ENCODE measurements at regions not wholly inside any gene's neighbourhood (a gene's known extent, or its start where the extent isn't known, plus 50 kb on each side); places are given as distances from the start of the nearest gene placed in this dataset.
A peak's percentile ranks its signal among the peaks of the same experiment; 100 is the strongest.

DNA sequence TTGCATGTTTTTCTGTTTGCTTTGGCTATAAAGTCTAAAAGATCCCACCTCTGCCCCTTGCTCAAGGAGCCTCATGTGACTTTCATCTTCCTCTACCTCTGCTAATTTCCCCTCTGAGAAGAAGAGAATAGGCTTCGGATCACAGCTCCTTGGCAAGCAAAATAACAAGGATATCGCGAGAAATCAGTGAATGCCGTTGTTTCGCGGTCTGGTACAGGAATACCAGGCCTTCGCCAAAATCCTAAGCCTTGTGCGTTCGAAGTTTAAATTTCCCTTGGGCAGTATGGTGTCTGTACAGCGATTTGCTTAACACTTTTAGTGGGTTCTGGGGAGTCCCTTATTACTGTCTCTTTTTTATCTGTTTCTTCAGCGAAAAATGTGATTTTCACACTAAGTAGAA lies 142.3 kb downstream of the IRF8 start:
- DNase-seq (ENCODE audit: low read depth), result no peak

DNA sequence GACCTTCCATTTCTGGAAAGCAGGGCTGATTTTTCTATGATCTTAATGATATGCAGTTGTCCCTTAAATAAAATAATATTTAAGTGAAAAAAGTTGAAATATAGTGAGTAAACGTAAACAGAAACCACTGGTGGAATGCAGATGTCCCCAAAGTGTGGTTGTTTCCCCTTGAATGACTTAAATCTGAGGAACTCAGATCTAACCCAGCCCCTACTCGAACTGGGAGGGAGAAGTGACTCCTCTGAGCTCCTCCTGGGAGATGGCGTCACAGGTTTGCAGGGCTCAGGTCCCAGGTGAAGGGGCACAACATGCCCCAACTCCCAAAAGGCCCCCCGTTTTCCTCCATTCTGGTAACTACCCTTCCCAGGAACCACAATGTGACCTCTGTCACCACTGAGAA lies 142.8 kb downstream of the IRF8 start:
- DNase-seq (ENCODE audit: low read depth), result no peak

DNA sequence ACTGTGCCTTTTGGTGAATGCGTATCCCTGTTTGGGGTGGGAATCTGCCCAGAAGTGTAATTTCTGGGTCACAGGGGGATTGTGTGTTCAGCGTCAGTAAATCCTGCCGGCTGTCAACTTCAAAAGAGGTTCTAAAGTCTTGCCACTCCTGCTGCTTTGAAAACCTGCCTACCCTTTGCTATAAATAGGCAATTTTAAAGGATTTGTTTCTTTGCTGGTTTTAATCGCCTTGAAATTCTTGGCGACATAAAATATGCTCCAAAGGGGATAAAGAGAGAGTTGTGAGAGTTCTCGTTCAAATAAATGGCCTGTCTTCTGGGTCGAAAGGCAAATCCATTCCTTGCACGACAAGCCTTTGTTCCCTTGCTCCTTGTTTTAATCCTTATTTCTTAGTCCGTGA lies 143.4 kb downstream of the IRF8 start:
- DNase-seq (ENCODE audit: low read depth), result no peak

DNA sequence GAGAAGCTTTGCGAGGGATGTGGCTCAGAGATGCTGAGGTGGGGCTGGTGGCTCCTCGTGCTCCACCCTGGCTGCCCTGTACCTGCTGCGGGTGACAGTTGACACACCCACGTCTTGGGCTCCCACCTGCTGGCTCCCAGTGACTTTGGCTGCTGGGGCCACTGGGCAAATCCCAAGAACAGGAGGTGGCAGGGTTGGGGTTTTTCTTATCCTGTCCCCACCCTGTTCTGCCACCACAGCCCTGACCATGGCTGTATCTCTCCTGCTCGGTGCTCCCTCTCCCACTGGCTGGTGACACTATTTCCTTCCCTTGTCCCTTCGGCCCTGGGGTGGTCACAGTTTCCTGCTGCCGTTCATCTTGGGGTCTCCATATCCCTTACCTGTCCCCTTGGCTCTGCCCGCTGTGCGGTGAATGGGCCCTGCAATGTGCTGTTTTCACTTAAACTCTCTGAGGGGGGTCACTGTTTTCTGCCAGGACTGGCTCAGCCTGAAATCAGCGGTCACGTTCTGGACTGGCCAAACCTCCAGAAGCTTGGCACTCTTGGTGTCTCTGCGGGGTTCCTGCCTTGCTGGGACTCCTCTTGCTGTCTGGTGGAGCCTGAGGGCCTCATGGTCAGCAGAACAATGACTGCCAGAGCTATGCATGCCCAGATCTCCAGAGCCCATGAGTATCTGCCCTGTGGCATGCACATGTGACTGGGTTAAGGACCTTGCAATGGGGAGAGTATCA lies 144.2 kb downstream of the IRF8 start:
- no peak for DNase-seq (ENCODE audit: low read depth)

DNA sequence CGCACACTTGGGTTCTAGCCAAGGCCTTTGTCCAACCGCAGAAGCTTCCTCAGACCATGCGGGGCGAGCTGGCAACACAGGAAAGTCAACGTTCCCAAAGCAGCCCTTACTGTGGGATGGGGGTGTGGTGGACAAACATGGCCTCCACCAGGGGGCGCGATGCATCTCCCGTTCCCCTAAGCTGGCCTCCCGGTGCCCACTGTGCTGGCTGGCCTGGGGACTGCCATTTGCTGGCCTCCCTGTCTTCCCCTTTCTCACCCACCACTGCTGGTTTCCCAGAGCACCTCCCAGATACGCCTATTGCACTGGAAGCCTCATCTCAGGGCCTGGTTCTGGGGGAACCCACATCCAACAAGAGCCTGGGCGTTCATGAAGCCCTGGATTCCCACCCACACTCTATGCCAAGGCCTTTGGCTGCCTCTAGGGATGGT lies 145.3 kb downstream of the IRF8 start:
- peak; percentile 18 for DNase-seq (ENCODE audit: low read depth)

DNA sequence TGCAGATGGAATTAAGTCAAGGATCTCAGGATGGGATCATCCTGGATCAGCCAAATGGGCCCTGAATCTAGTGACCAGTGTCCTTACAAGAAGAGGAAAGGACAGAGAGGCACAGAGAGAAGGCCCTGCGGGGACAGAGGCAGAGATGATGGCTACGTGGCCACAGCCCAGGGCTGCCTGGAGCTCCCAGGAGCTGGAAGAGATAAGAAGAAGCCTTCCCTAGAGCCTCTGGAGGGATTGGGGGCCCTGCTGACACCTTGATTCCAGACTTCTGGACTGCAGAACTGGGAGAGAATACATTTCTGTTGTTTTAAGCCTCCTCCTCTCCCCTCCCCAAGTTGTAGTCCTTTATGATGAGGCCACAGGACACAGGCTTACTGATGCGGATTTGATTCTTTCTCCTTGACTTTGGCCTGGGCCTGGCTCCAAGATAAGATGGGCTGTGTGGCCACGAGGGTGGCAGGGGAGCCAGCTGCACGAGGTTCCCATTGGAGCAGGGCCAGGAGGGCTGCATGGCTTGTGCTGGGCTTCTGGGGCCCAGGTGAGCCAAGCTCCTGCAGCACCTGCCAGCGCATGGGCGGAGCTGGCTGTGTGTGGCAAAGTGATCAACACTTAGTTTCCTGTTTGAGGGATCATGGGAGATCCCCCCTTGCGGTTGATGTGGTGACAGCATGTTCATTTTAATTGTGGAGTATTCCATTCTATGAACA lies 146.1 kb downstream of the IRF8 start:
- peak; percentile 22 for DNase-seq (ENCODE audit: low read depth)

DNA sequence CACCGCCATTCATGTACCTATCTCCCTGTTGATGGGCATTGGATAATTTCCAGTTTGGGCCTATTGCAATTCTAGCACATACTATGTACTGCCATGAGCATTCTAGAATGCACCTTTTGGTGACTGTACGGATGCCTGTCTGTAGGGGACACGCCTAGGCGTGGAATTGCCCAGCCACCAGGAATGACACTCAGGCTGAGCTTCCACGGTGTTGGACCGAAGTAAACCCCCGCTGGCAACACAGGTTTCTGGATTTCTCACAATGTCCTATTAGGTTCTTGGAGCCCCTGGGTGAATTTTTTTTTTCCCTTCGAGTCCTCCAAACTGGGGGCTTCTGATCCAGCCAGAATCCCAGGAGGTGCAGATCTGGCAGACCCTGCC lies 146.6 kb downstream of the IRF8 start:
- DNase-seq (ENCODE audit: low read depth), result no peak

DNA sequence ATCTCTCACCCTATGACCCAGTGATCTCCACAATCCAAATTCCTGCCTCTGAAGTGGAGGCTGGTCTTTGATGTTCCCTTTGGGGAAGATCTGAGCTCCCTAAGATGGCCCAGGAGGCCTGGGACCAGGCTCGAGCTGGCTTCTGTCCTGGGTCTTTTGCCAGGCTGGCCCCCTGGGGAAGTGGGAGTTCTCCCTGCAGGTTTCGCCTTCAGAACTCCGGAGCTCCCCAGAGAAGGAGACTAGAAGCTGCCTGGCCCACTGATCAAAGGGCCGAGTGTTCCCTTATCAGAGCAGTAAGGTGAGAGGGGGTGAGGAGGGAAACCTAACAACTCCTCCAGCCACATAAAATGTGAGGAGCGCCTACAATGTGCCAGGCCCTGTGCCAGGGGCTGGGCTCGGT lies 147.1 kb downstream of the IRF8 start:
- DNase-seq (ENCODE audit: low read depth), result no peak

DNA sequence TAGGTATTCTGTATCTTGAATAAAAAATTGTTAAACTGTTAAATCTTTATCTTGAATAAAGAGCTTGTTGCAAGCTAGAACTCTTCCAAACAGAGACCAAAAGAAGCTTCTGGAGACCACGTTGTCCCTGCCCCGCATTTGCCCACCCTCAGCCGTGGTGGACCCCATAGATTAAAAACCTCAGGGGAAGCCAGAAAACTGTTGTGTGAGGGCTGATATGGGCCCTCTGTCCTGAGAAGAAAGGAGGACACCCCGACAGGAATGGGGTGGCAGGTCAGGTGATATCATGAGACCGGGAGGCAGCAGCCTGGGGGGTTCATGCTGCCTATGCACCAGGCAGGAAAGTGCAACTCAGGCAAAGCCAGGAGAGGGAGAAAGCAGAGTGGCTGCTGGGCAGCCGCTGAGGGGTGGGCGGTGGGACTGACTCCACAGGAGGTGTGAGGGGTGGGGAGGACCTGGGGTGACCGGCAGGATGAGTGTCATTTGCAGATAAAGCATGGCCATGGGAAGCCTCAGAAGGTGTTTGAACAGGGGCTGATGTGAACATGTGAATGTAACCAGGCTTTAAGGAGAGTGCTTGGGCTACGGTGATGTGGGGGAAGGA lies 147.8 kb downstream of the IRF8 start:
- DNase-seq (ENCODE audit: low read depth), result no peak

DNA sequence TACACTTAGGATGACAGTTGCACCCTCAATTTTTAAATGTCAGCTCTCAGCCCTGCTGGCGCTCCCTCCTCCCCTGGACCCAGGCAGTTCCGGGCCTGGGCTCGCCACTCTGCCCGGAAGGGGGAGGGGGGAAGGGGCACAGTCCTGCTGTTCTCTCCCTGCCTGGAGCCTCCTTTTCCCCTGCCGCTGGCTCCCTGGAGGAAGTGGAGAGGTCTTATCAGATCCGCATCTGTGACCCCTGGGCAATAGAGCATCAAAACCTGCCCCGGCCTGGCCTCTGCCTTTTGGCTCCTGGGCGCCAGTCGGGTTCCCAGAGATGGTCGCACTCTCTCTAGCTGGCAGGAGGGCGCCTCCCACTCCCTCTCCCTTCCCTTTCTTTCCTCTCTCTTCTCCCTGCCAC lies 149.3 kb downstream of the IRF8 start:
- no peak for DNase-seq (ENCODE audit: low read depth)

DNA sequence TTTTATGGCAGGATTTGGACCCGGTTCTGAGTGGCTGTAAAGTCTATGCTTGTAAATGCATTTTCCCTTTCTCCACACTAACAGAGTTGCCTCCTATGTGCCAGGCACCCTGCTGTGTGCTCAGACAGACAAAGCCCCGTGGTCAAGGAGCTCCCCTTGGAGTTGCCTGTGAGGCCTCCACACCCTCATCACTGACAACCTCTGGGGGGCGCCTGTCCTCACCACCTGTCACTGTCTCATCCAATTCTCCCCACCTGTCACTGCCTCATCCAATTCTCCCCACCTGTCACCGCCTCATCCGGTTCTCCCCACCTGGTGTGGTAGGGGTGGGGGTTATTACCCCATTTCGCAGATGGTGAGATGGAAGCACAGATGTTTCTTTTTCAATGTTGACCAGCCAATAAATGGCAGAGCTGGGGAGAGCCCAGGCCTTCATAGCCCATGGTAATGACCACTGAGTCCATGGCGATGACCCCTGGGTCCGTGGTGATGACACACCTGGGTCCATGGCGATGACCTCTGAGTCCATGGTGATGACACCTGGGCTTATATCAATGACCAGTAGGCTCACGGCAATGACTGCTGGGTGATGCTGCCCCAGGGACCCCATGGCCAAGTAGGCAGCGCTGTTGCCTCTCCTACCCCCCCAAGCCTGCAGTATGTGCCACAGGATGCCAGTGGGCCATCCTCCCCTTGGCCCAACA lies 150.1 kb downstream of the IRF8 start:
- DNase-seq (ENCODE audit: low read depth), result no peak

DNA sequence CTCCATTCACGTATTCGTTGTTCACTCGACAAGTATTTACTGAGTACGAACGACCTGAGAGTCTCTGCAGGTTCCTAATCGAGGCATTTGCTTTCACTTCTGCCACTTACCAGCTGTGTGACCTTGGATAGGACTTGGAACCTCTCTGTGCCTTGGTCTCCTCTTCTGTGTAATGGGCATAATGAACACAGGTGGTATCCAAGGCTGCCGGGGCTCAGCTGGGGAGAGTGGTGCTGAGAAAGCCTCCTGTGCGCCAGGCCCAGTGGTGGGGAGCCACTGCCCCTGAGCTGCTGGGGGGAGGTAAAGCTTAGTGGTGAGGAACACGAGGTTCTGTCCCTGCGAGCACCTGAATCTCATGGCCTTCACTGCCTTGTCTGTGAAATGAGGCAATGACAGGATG lies 150.7 kb downstream of the IRF8 start:
- no peak for DNase-seq (ENCODE audit: low read depth)

DNA sequence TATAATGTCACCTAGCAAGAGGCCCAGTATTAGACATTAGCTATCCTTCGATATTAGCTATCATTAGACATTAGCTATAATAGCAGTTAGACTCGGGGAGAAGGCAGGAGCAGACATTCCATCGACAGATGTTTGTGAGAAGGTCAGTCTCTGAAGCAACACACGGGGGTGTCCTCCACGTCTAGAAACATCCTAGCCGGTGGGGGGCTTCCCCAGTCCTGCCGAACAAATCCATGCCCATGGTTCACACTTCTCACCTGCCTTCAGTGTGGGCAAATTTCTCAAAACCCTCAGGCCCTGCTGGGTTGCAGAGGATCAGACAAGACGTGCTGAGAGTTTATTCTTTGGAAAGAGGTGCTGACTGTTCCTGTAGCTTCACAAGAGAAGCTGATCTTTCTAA lies 151.1 kb downstream of the IRF8 start:
- no peak for DNase-seq (ENCODE audit: low read depth)

DNA sequence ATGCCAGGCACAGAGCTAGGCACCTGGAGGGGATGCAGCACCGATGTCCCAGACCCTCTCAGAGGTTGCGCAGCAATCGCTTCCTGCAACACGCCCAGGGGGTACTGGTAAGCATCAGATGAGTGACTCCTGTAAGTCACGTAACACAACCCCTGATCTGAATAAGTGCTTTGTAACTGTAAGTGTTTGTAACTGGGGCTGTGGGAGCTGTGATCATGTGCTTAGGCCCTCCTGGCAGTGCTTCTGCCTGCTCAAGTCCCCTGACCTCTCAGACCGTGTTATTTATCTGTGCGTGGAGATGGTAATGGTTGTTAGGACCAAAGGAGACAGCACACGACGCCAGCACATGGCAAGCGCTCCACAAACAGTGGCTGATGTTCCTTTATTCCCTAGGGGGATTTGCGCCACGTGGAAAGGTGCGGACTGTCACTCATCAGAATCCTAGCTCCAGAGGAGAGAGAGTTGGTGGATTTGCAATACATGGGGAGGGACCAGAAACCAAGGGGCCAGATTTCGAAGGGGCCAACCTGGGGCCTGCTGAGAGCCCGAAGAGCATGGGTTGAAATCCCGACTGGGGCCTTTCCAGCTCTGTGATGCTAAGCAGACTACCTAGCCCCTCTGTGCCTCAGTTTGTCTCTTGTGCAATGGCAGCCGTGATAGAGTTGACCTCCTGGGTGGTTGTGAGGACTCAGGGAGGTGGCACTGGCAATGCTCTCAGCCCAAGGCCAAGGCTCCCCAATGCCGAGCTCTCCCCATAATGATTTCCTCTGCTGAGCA lies 151.8 kb downstream of the IRF8 start:
- no peak for DNase-seq (ENCODE audit: low read depth)

DNA sequence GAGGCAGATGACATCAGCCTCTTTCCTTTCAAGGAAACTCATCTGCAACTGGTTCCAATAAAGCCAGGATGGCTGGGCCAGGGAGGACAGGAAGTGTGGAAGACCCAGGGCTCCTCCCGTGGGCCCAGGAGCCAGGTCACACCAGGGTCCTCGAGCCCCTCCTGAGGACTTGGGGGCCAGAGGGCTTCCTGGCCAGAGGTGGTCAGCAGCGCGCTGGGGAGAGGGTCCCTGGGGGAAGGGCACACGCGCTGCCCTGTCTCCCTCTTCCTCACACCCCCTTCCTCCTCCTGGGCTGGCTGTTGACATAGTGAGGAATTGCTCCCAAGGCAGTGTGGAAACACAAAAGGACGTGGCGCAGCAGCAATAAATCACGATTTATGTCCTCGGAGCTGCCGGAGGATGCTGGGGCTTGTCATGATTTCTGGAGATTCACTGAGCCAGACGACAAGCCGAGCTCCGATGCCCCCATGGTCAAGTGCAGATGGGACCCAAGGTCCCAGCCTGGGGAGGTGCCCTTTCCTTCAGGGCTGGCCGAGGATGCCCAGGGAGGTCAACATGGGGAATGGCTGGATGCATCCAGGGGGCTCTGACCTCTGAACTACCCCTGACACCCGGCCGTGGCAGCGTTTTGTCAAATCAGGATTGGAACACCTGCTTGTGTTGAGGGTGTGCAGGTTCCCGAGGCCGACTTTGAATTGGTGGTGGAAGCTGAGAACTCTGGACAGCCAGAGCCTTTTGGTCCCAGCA lies 152.6 kb downstream of the IRF8 start:
- no peak for DNase-seq (ENCODE audit: low read depth)

DNA sequence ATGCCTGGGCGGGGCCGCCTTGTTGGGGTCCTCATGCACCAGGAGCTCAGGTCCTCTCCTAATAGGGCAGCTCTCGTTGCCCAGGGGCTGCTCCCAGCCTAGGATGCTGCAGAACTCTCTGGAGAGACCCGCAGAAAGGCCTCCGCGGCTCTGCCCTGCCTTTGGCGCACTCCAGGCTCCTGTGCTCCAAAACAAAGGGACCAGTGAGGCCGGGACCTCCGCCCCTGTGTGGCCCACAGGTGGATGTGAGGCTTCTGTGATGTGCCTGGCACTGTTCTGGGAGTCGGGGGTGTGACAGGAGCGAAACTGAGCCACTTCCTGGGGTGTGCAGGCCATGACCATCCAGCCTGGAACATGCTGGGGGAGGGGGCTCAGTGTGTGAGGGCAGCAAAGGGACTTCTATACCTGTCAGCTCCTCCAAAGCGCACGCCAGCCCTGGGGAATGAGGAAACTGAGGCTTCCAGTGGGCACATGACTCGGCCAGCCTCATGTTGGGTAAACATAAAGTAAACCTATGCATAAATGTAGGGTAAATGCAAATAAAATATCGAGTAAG lies 153.2 kb downstream of the IRF8 start:
- DNase-seq (ENCODE audit: low read depth), result no peak

DNA sequence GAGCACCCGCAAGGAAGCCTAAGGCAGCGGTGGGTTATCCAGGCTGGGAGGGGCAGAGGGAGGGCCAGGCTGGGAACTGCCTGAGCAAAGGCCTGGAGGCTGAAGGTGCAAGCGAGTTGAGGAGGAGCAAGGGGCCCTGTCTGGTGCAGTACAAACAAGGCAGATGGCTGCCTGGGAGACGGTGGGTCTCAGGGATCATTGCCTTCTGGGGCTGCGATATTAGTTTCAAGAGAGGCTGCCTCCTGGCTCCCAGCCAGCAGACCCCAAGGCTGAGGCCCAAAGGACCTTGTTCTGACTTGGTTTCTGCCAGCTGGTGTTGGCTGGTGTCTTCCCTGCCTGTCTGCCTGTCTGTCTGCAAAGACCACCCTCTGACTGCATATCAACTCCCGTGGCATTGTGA lies 154.0 kb downstream of the IRF8 start:
- DNase-seq (ENCODE audit: low read depth), result no peak

DNA sequence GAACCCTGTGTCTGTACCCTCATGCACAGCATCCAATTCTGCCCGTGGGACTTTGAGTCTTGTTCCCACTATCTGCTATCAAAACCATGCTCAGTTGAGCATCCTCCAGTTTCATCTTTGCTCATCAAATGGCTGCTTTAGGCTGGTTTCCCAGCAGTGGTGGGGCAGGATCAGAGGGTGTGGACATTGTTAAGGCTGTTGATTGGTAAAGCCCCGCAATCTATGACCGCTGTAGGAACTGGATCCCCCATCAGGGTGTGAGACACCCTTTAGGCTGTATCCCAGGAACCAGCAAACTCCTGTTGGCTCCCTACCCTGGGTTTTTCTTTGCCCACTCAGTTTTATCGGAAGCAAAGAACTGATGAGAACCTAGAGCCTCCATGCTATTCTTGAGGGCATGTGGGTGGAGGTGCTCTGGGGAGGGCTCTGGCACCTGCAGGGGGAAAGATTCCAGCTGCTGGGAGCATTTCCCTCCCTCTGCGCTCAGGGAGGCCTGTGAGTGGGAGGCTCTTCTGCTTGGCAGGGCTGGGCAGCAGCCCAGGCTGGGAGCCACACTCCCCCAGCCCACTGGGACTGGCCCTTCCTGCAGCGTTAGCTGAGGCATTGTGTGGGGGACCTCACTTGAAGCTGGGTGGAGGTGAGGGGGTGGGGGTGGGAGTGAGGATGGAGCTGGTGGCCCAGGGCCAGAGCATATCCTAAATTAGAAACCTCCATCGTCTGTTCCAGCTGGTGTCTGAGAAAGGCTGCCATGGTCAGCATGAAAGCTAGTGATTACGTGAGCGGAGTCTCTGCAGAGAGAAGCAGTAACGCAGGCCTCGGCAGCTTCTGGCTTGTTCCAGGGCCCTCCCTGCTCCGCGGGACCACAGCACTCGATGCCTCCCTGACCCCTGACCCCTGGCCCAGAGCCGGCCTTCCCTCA lies 160.6 kb downstream of the IRF8 start:
- DNase-seq (ENCODE audit: low read depth), result no peak

DNA sequence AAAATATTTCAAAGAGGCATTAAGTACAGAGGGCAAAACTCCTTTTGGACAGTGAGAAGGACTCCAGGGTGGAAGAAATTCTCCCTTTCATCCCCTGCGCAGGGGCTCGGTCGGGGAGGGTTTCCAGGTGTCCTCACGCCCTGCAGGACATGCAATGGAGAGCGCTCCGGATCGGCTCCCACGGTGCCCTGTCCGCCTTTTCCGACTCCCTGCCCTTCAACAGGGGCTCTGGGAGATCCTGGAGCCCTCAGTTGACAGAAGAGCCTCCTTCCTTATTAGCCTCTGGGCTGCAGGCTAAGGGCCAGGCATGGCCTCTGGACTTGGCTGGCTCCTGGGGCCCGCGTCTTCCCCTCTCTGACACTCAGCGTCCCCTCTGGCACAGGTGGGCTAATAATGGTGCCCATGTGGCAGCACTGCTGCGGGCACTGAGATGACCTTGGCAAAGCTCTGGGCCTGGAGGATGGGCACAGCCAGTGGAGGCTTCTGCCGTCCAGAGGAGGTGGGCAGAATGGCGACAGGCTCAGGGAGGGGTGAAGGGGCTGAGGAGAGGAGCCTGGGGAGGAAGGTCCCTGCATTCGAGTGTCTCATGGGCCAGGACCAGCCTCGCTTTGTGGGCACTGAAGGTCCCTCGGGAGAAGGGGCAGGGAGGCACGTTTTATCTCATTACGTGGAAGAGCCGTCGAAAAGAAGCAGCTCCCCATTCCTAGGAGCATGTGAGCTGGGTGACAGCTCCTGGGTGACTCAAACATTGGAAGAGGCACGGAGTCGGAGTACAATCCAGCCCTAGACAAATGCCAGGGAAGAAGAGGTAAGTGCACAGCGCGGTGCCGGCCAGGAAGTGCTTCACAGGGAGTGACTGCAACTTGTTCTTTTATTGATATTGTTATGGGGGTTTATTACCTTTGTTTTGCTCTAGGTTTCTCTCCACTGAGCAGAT lies 161.7 kb downstream of the IRF8 start:
- no peak for DNase-seq (ENCODE audit: low read depth)
